ENCODE measurements at regions not wholly inside any gene's neighbourhood (a gene's known extent, or its start where the extent isn't known, plus 50 kb on each side); places are given as distances from the start of the nearest gene placed in this dataset.

DNA sequence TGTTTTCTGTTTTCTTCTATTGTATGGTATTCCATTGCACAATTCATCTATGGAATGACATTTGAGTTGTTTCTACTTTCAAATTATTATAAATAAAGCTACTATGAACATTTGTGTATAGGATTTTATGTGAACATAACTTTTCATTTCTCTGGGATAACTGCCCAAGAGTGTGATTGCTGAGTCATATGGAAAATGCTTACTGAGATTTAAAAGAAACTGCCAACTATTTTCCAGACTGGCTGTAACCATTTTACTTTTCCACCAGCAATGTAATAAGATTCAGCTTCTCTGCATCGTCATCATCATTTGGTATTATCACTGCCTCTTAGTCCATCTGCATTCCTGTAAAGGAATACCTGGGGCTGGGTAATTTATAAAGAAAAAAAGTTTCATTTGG, 779.6 kb upstream of the PRMT6 start:
- no peak overlapping the region for H3K23ac ChIP-seq (ENCODE audit: low read length)
- no peak overlapping the region for H3K4ac ChIP-seq (ENCODE audit: low read depth, low read length)
- no peak overlapping the region for H3K4me2 ChIP-seq (ENCODE audit: low read length)
- no peak overlapping the region for H2BK5ac ChIP-seq (ENCODE audit: low read depth, low read length, poor library complexity)
- no peaks in the 10 kb centered on the region for H3K36me3 ChIP-seq (ENCODE audit: control insufficient read depth in 1 of 2, insufficient read depth in 2 of 2, low read length in 2 of 2)
- H3K27me3 ChIP-seq (ENCODE audit: insufficient read depth, low read length): no peaks in the 10 kb centered on the region
- H2AK5ac ChIP-seq (ENCODE audit: low read length): no peak overlapping the region
- no peaks in the 10 kb centered on the region for H3K79me2 ChIP-seq (ENCODE audit: control insufficient read depth, insufficient read depth, low read length, poor library complexity)
- H3K4me1 ChIP-seq (ENCODE audit: control insufficient read depth in 1 of 2, insufficient read depth in 2 of 2, low read length in 2 of 2): no peaks in the 10 kb centered on the region
- no peak overlapping the region for H4K12ac ChIP-seq (ENCODE audit: low read depth, low read length)
- no peak overlapping the region for H3K14ac ChIP-seq (ENCODE audit: low read length)
- H4K8ac ChIP-seq (ENCODE audit: low read depth, low read length): no peak overlapping the region
- no peak overlapping the region for H4K91ac ChIP-seq (ENCODE audit: low read depth, low read length)
- H3K18ac ChIP-seq (ENCODE audit: low read length): no peak overlapping the region
- H2AFZ ChIP-seq (ENCODE audit: insufficient read depth, low read length, poor library complexity): no peak overlapping the region
- no peak overlapping the region for H3K27ac ChIP-seq (ENCODE audit: low read depth, low read length)
- no peak overlapping the region for H3K4me3 ChIP-seq (ENCODE audit: low read depth, low read length)
- no peak overlapping the region for H3K9ac ChIP-seq (ENCODE audit: low read length)
- H2BK12ac ChIP-seq (ENCODE audit: low read length): no peak overlapping the region
- DNase-seq: no peak
- no CpG with 5 or more reads among the region's 1 CpG for WGBS (ENCODE audit: extremely low coverage, insufficient coverage, insufficient read length)
- no peaks in the 10 kb centered on the region for H3K9me3 ChIP-seq (ENCODE audit: insufficient read depth, low read depth, low read length)
- no peak overlapping the region for H2BK120ac ChIP-seq (ENCODE audit: insufficient read depth, low read length, poor library complexity)
- no peaks in the 10 kb centered on the region for H3K79me1 ChIP-seq (ENCODE audit: low read length)

DNA sequence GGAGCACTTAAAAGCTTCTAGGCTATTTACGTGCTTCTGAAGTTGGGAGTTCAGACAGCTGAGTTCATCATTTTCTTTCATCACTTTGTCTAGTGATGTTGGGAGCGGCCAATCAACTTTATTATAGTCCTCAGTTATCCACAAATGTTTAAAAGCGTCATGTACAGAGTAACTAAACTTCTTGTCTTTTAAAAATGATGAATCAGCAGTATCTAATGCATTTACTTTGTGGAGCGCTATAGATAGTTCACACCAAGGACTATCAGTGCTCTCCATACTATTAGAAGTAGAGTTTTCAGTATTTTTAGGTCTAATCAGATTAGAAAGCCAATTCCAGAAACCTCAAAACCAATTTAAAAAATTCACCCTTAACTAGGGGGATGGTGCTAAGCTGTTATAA, 778.7 kb upstream of the PRMT6 start:
- Histone ChIP-seq H3K23ac (ENCODE audit: low read length) (no peak overlapping the region), H3K4me3 (ENCODE audit: low read depth, low read length) (no peak overlapping the region), H4K8ac (ENCODE audit: low read depth, low read length) (no peak overlapping the region), H3K4ac (ENCODE audit: low read depth, low read length) (no peak overlapping the region), H3K4me2 (ENCODE audit: low read length) (no peak overlapping the region), H2AK5ac (ENCODE audit: low read length) (no peak overlapping the region), H2AFZ (ENCODE audit: insufficient read depth, low read length, poor library complexity) (no peak overlapping the region), H3K36me3 (ENCODE audit: control insufficient read depth in 1 of 2, insufficient read depth in 2 of 2, low read length in 2 of 2) (no peaks in the 10 kb centered on the region), H2BK120ac (ENCODE audit: insufficient read depth, low read length, poor library complexity) (no peak overlapping the region), H4K12ac (ENCODE audit: low read depth, low read length) (no peak overlapping the region), H3K27me3 (ENCODE audit: insufficient read depth, low read length) (no peaks in the 10 kb centered on the region), H3K9ac (ENCODE audit: low read length) (no peak overlapping the region), H3K9me3 (ENCODE audit: insufficient read depth, low read depth, low read length) (no peaks in the 10 kb centered on the region), H3K14ac (ENCODE audit: low read length) (no peak overlapping the region), H3K4me1 (ENCODE audit: control insufficient read depth in 1 of 2, insufficient read depth in 2 of 2, low read length in 2 of 2) (no peaks in the 10 kb centered on the region), H4K91ac (ENCODE audit: low read depth, low read length) (no peak overlapping the region), H2BK5ac (ENCODE audit: low read depth, low read length, poor library complexity) (no peak overlapping the region), H3K27ac (ENCODE audit: low read depth, low read length) (no peak overlapping the region), H3K79me2 (ENCODE audit: control insufficient read depth, insufficient read depth, low read length, poor library complexity) (no peaks in the 10 kb centered on the region), H2BK12ac (ENCODE audit: low read length) (no peak overlapping the region), H3K79me1 (ENCODE audit: low read length) (no peaks in the 10 kb centered on the region), H3K18ac (ENCODE audit: low read length) (no peak overlapping the region)
- no peak for DNase-seq
- whole genome bisulfite sequencing (ENCODE audit: extremely low coverage, insufficient coverage, insufficient read length): no CpG with 5 or more reads among the region's 4 CpGs

DNA sequence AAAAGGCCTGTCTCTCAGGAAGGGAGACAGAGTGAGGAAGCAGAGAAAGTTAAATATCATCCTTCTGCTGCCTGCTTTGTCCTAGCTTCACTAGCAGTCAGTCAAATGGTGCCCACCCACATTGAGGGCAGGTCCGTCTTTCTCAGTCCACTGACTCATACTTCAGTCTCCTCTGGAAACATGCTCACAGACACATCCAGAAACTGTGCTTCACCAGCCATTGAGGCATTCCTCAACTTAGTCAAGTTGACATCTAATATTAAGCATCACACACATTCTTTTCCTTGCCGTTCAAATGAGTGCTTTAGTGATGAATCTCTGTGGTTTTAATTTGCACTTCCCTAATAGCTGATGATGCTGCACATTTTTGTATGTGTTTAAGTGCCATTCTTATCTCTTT, 777.8 kb upstream of the PRMT6 start:
- H2AK5ac ChIP-seq (ENCODE audit: low read length): no peak overlapping the region
- H2AFZ ChIP-seq (ENCODE audit: insufficient read depth, low read length, poor library complexity): no peak overlapping the region
- WGBS (ENCODE audit: extremely low coverage, insufficient coverage, insufficient read length): no CpG with 5 or more reads among the region's 2 CpGs
- H3K79me1 ChIP-seq (ENCODE audit: low read length): no peaks in the 10 kb centered on the region
- H3K4ac ChIP-seq (ENCODE audit: low read depth, low read length): no peak overlapping the region
- no peak overlapping the region for H3K18ac ChIP-seq (ENCODE audit: low read length)
- H2BK120ac ChIP-seq (ENCODE audit: insufficient read depth, low read length, poor library complexity): no peak overlapping the region
- H3K9me3 ChIP-seq (ENCODE audit: insufficient read depth, low read depth, low read length): no peaks in the 10 kb centered on the region
- no peak overlapping the region for H3K27ac ChIP-seq (ENCODE audit: low read depth, low read length)
- no peak overlapping the region for H3K9ac ChIP-seq (ENCODE audit: low read length)
- no peaks in the 10 kb centered on the region for H3K4me1 ChIP-seq (ENCODE audit: control insufficient read depth in 1 of 2, insufficient read depth in 2 of 2, low read length in 2 of 2)
- no peak overlapping the region for H4K12ac ChIP-seq (ENCODE audit: low read depth, low read length)
- no peak overlapping the region for H3K23ac ChIP-seq (ENCODE audit: low read length)
- H3K4me3 ChIP-seq (ENCODE audit: low read depth, low read length): no peak overlapping the region
- no peaks in the 10 kb centered on the region for H3K79me2 ChIP-seq (ENCODE audit: control insufficient read depth, insufficient read depth, low read length, poor library complexity)
- DNase-seq: no peak
- H2BK12ac ChIP-seq (ENCODE audit: low read length): no peak overlapping the region
- no peak overlapping the region for H2BK5ac ChIP-seq (ENCODE audit: low read depth, low read length, poor library complexity)
- no peak overlapping the region for H3K14ac ChIP-seq (ENCODE audit: low read length)
- no peak overlapping the region for H3K4me2 ChIP-seq (ENCODE audit: low read length)
- H3K27me3 ChIP-seq (ENCODE audit: insufficient read depth, low read length): no peaks in the 10 kb centered on the region
- H4K8ac ChIP-seq (ENCODE audit: low read depth, low read length): no peak overlapping the region
- no peaks in the 10 kb centered on the region for H3K36me3 ChIP-seq (ENCODE audit: control insufficient read depth in 1 of 2, insufficient read depth in 2 of 2, low read length in 2 of 2)
- no peak overlapping the region for H4K91ac ChIP-seq (ENCODE audit: low read depth, low read length)

DNA sequence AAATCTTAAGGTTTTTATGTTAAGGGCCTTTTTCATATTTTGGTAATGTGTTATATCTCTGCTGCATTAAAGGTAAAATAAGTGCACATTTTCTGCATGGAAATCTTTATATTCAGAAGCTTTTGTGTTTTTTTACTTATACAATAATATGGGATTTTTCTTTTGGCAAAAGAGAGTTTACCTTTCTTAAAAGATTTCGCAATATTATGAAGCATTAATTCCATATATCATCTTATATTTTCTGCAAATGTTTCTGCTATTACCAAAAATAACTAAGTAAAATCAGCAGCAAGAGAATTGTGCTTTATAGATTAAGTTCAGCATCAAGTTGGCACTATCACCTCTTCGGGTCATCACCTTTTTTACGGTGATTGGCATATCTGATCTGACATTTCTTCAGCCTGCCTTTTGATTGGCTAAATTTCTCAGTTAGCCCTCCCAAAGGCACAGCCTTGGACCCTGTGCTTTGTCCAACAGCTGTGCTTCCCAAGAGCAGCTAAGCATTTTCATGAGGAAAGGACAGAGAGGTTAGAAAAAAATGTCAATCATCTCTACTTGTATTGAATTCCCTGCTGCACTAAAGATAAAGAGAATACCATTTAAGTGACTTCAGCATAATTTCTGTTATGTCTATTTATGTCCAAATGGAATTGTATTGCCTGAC, 767.1 kb upstream of the PRMT6 start:
- Histone ChIP-seq H3K27ac (ENCODE audit: low read depth, low read length) (no peak overlapping the region), H3K18ac (ENCODE audit: low read length) (no peak overlapping the region), H3K9ac (ENCODE audit: low read length) (no peak overlapping the region), H2AK5ac (ENCODE audit: low read length) (no peak overlapping the region), H2BK120ac (ENCODE audit: insufficient read depth, low read length, poor library complexity) (no peak overlapping the region), H4K91ac (ENCODE audit: low read depth, low read length) (no peak overlapping the region), H3K79me2 (ENCODE audit: control insufficient read depth, insufficient read depth, low read length, poor library complexity) (no peaks in the 10 kb centered on the region), H3K4me2 (ENCODE audit: low read length) (no peak overlapping the region), H2AFZ (ENCODE audit: insufficient read depth, low read length, poor library complexity) (no peak overlapping the region), H3K4me1 (ENCODE audit: control insufficient read depth in 1 of 2, insufficient read depth in 2 of 2, low read length in 2 of 2) (no peaks in the 10 kb centered on the region), H3K36me3 (ENCODE audit: control insufficient read depth in 1 of 2, insufficient read depth in 2 of 2, low read length in 2 of 2) (no peaks in the 10 kb centered on the region), H3K27me3 (ENCODE audit: insufficient read depth, low read length) (no peaks in the 10 kb centered on the region), H3K14ac (ENCODE audit: low read length) (no peak overlapping the region), H3K23ac (ENCODE audit: low read length) (no peak overlapping the region), H3K4me3 (ENCODE audit: low read depth, low read length) (no peak overlapping the region), H2BK12ac (ENCODE audit: low read length) (no peak overlapping the region), H3K4ac (ENCODE audit: low read depth, low read length) (no peak overlapping the region), H3K79me1 (ENCODE audit: low read length) (no peaks in the 10 kb centered on the region), H3K9me3 (ENCODE audit: insufficient read depth, low read depth, low read length) (no peaks in the 10 kb centered on the region), H4K12ac (ENCODE audit: low read depth, low read length) (no peak overlapping the region), H2BK5ac (ENCODE audit: low read depth, low read length, poor library complexity) (no peak overlapping the region), H4K8ac (ENCODE audit: low read depth, low read length) (no peak overlapping the region)
- no CpG with 5 or more reads among the region's 3 CpGs for whole genome bisulfite sequencing (ENCODE audit: extremely low coverage, insufficient coverage, insufficient read length)
- no peak for DNase-seq

Measured in trophoblast cell (in vitro differentiated cells and primary cell).